ENCODE measurements at regions not wholly inside any gene's neighbourhood (a gene's known extent, or its start where the extent isn't known, plus 50 kb on each side); places are given as distances from the start of the nearest gene placed in this dataset.

GRCh38 chr1:98306517-98307089, 354.9 kb upstream of the SNX7 start:
- Histone ChIP-seq H3K4me3 (IDR thresholded peaks at IDR 0.05; ENCODE audit: insufficient read depth, low read depth, low read length) (no peak overlapping the region), H2AFZ (ENCODE audit: low read depth) (no peak overlapping the region)

GRCh38 chr1:98305362-98305761, 356.2 kb upstream of the SNX7 start:
- no peaks in the 10 kb centered on the region for H3K79me2 ChIP-seq (ENCODE audit: insufficient read depth, low read depth)
- no peaks in the 10 kb centered on the region for H3K27me3 ChIP-seq (ENCODE audit: insufficient read depth, low read depth)
- no peak for TF ChIP-seq CTCF (conservative IDR thresholded peaks at IDR 0.05; ENCODE audit: low read depth, low read length)
- no peak overlapping the region for H3K9ac ChIP-seq
- no peaks in the 10 kb centered on the region for H4K20me1 ChIP-seq (ENCODE audit: insufficient read depth)
- no peaks in the 10 kb centered on the region for H3K4me1 ChIP-seq (ENCODE audit: low read depth, poor library complexity, severe bottlenecking)
- no peak overlapping the region for H3K4me3 ChIP-seq (IDR thresholded peaks at IDR 0.05; ENCODE audit: insufficient read depth, low read depth, low read length)
- no peak overlapping the region for H3K27ac ChIP-seq
- H3K36me3 ChIP-seq (ENCODE audit: insufficient read depth), result no peaks in the 10 kb centered on the region
- H2AFZ ChIP-seq (ENCODE audit: low read depth), result no peak overlapping the region
- no peak overlapping the region for H3K4me2 ChIP-seq

More at GRCh38 chr1:98306517-98307089, 354.9 kb upstream of the SNX7 start:
- no peaks in the 10 kb centered on the region for H3K36me3 ChIP-seq (ENCODE audit: insufficient read depth)
- no peaks in the 10 kb centered on the region for H4K20me1 ChIP-seq (ENCODE audit: insufficient read depth)
- no peak overlapping the region for H3K9ac ChIP-seq
- H3K27me3 ChIP-seq (ENCODE audit: insufficient read depth, low read depth), result no peaks in the 10 kb centered on the region
- no peak overlapping the region for H3K27ac ChIP-seq
- no peak for TF ChIP-seq CTCF (conservative IDR thresholded peaks at IDR 0.05; ENCODE audit: low read depth, low read length)
- no peaks in the 10 kb centered on the region for H3K79me2 ChIP-seq (ENCODE audit: insufficient read depth, low read depth)
- no peaks in the 10 kb centered on the region for H3K4me1 ChIP-seq (ENCODE audit: low read depth, poor library complexity, severe bottlenecking)
- H3K4me2 ChIP-seq, result no peak overlapping the region

GRCh38 chr1:98304888-98305287, 356.6 kb upstream of the SNX7 start:
- H4K20me1 ChIP-seq (ENCODE audit: insufficient read depth), result no peaks in the 10 kb centered on the region
- H3K36me3 ChIP-seq (ENCODE audit: insufficient read depth), result no peaks in the 10 kb centered on the region
- TF ChIP-seq CTCF (conservative IDR thresholded peaks at IDR 0.05; ENCODE audit: low read depth, low read length), result no peak

GRCh38 chr1:98299861-98300260, 361.7 kb upstream of the SNX7 start:
- Histone ChIP-seq H3K4me3 (IDR thresholded peaks at IDR 0.05; ENCODE audit: insufficient read depth, low read depth, low read length) (no peak overlapping the region), H3K9ac (no peak overlapping the region), H4K20me1 (ENCODE audit: insufficient read depth) (no peaks in the 10 kb centered on the region), H3K27ac (no peak overlapping the region), H2AFZ (ENCODE audit: low read depth) (no peak overlapping the region), H3K79me2 (ENCODE audit: insufficient read depth, low read depth) (no peaks in the 10 kb centered on the region), H3K4me2 (no peak overlapping the region), H3K36me3 (ENCODE audit: insufficient read depth) (no peaks in the 10 kb centered on the region), H3K4me1 (ENCODE audit: low read depth, poor library complexity, severe bottlenecking) (no peaks in the 10 kb centered on the region), H3K27me3 (ENCODE audit: insufficient read depth, low read depth) (no peaks in the 10 kb centered on the region)
- TF ChIP-seq CTCF (conservative IDR thresholded peaks at IDR 0.05; ENCODE audit: low read depth, low read length), result no peak

More at GRCh38 chr1:98304888-98305287, 356.6 kb upstream of the SNX7 start:
- Histone ChIP-seq H3K4me3 (IDR thresholded peaks at IDR 0.05; ENCODE audit: insufficient read depth, low read depth, low read length) (no peak overlapping the region), H3K79me2 (ENCODE audit: insufficient read depth, low read depth) (no peaks in the 10 kb centered on the region), H3K27ac (no peak overlapping the region), H3K9ac (no peak overlapping the region), H3K27me3 (ENCODE audit: insufficient read depth, low read depth) (no peaks in the 10 kb centered on the region), H3K4me1 (ENCODE audit: low read depth, poor library complexity, severe bottlenecking) (no peaks in the 10 kb centered on the region), H3K4me2 (no peak overlapping the region), H2AFZ (ENCODE audit: low read depth) (no peak overlapping the region)

Measured in KMS-11 (cell line).